HEK293 (cell line): ENCODE measurements at regions not wholly inside any gene's neighbourhood (a gene's known extent, or its start where the extent isn't known, plus 50 kb on each side); places are given as distances from the start of the nearest gene placed in this dataset.
A peak's percentile ranks its signal among the peaks of the same experiment; 100 is the strongest.

Experiments
- CTCF ChIA-PET: fragments of 350-600 bp; formaldehyde crosslinking; extraction: SDS; loops from one replicate; lab custom pipeline; 2021; ENCODE audit warnings: antibody characterized with exemption; lab: Yijun Ruan, JAX
- POLR2A ChIA-PET: fragments of 300-600 bp; formaldehyde crosslinking; extraction: SDS; loops from one replicate; lab custom pipeline; 2020; ENCODE audit warnings: antibody characterized with exemption, inconsistent platforms; lab: Yijun Ruan, JAX
- H3K27ac ChIP-seq: fragments of 200-500 bp; sonication (Bioruptor generic); 2 replicates; pipeline ENCODE4 v1.5.1; 2014; ENCODE audit warnings: low read depth, low read length, control low read depth, inconsistent platforms; ENCODE audit errors: extremely low read depth
- H3K36me3 ChIP-seq, 2 experiments: fragments of 200-500 bp in 1 of 2; sonication (Bioruptor generic) in 1 of 2; 1 replicate in 1 of 2; 2 replicates in 1 of 2; pipeline ENCODE4 v1.5.1; 2014 to 2017; ENCODE audit warnings: inconsistent platforms in 2 of 2, low read length in 2 of 2; ENCODE audit not compliant: control insufficient read depth in 2 of 2, insufficient read depth in 1 of 2
- H3K4me1 ChIP-seq: fragments of 200-500 bp; sonication (Bioruptor generic); 2 replicates; pipeline ENCODE4 v1.5.1; 2014; ENCODE audit warnings: mild to moderate bottlenecking, low read length, inconsistent platforms; ENCODE audit not compliant: control insufficient read depth, insufficient read depth
- H3K4me3 ChIP-seq: 2 replicates; pipeline ENCODE4 v1.5.1; 2011; ENCODE audit warnings: low read depth, mild to moderate bottlenecking, control low read depth, low read length, moderate library complexity
- H3K9me3 ChIP-seq: fragments of 200-500 bp; sonication (Bioruptor generic); 2 replicates; pipeline ENCODE4 v1.5.1; 2014; ENCODE audit warnings: low read depth, low read length, inconsistent platforms; ENCODE audit not compliant: control insufficient read depth, insufficient read depth
- GFI1B ChIP-seq: fragments of 450-650 bp; formaldehyde crosslinking; IDR thresholded peaks from 2 replicates; pipeline ENCODE4 v1.5.1; 2016; ENCODE audit warnings: missing biosample characterization, missing genetic modification characterization
- HOXD13 ChIP-seq: sonication (generic); formaldehyde crosslinking; IDR thresholded peaks from 2 replicates; pipeline ENCODE4 v1.8.0; 2022; ENCODE audit warnings: missing genetic modification reagents, borderline replicate concordance
- KLF1 ChIP-seq: fragments of 450-650 bp; formaldehyde crosslinking; IDR thresholded peaks from 2 replicates; pipeline ENCODE4 v1.5.1; 2016; ENCODE audit warnings: missing biosample characterization, missing genetic modification characterization
- KLF7 ChIP-seq: fragments of 450-650 bp; formaldehyde crosslinking; IDR thresholded peaks from 2 replicates; pipeline ENCODE4 v1.5.1; 2016; ENCODE audit warnings: missing biosample characterization, missing genetic modification characterization, borderline replicate concordance
- KLF8 ChIP-seq: fragments of 450-650 bp; formaldehyde crosslinking; IDR thresholded peaks from 2 replicates; pipeline ENCODE4 v1.5.1; 2016; ENCODE audit warnings: missing biosample characterization, missing genetic modification characterization
- SALL2 ChIP-seq: fragments of 450-650 bp; formaldehyde crosslinking; IDR thresholded peaks from 2 replicates; pipeline ENCODE4 v1.5.0; 2017; ENCODE audit warnings: missing biosample characterization, mild to moderate bottlenecking, missing genetic modification characterization, borderline replicate concordance
- SP7 ChIP-seq: fragments of 450-650 bp; formaldehyde crosslinking; IDR thresholded peaks from 2 replicates; pipeline ENCODE4 v1.5.1; 2016; ENCODE audit warnings: missing biosample characterization, missing genetic modification characterization
- WT1 ChIP-seq: fragments of 450-650 bp; formaldehyde crosslinking; IDR thresholded peaks from 2 replicates; pipeline ENCODE4 v1.5.1; 2016; ENCODE audit warnings: missing biosample characterization, missing genetic modification characterization
- ZFP37 ChIP-seq: fragments of 450-650 bp; formaldehyde crosslinking; IDR thresholded peaks from 2 replicates; pipeline ENCODE4 v1.5.1; 2016; ENCODE audit warnings: missing biosample characterization, missing genetic modification characterization
- ZIC2 ChIP-seq: fragments of 450-650 bp; formaldehyde crosslinking; IDR thresholded peaks from 2 replicates; pipeline ENCODE4 v1.5.1; 2016; ENCODE audit warnings: missing biosample characterization, missing genetic modification characterization
- ZNF112 ChIP-seq: fragments of 450-650 bp; formaldehyde crosslinking; IDR thresholded peaks from 2 replicates; pipeline ENCODE4 v1.5.0; 2017; ENCODE audit warnings: missing biosample characterization, missing genetic modification characterization
- ZNF114 ChIP-seq: fragments of 450-650 bp; formaldehyde crosslinking; IDR thresholded peaks from 2 replicates; pipeline ENCODE4 v1.5.0; 2017; ENCODE audit warnings: missing biosample characterization, missing genetic modification characterization
- ZNF121 ChIP-seq: fragments of 450-650 bp; formaldehyde crosslinking; IDR thresholded peaks from 2 replicates; pipeline ENCODE4 v1.5.1; 2016; ENCODE audit warnings: missing biosample characterization, missing genetic modification characterization
- ZNF140 ChIP-seq: fragments of 450-650 bp; formaldehyde crosslinking; IDR thresholded peaks from 2 replicates; pipeline ENCODE4 v1.5.1; 2016; ENCODE audit warnings: missing biosample characterization, missing genetic modification characterization
- ZNF274 ChIP-seq, 2 experiments: fragments of 200-500 bp in 1 of 2; fragments of 450-650 bp in 1 of 2; sonication (Bioruptor generic) in 1 of 2; formaldehyde crosslinking in 1 of 2; IDR thresholded peaks; 2 replicates each; pipeline versions ENCODE4 v1.5.1 to v1.6.1; 2014 to 2016; ENCODE audit warnings: borderline replicate concordance in 1 of 2, inconsistent platforms in 1 of 2, low read length in 1 of 2, missing biosample characterization in 1 of 2, missing genetic modification characterization in 1 of 2
- ZNF37A ChIP-seq: fragments of 450-650 bp; IDR thresholded peaks from 2 replicates; pipeline ENCODE4 v1.5.1; 2018; ENCODE audit warnings: missing biosample characterization, missing genetic modification characterization
- ZNF530 ChIP-seq: fragments of 450-650 bp; formaldehyde crosslinking; IDR thresholded peaks from 2 replicates; pipeline ENCODE4 v1.5.1; 2016; ENCODE audit warnings: low read depth, missing biosample characterization, missing genetic modification characterization
- ZNF571 ChIP-seq: fragments of 450-650 bp; formaldehyde crosslinking; IDR thresholded peaks from 2 replicates; pipeline ENCODE4 v1.5.0; 2017; ENCODE audit warnings: missing biosample characterization, missing genetic modification characterization
- ZNF654 ChIP-seq: fragments of 450-650 bp; formaldehyde crosslinking; IDR thresholded peaks from 2 replicates; pipeline ENCODE4 v1.5.1; 2016; ENCODE audit warnings: low read depth, missing biosample characterization, missing genetic modification characterization
- ZNF658 ChIP-seq: fragments of 450-650 bp; formaldehyde crosslinking; IDR thresholded peaks from 2 replicates; pipeline ENCODE4; 2016; ENCODE audit warnings: missing biosample characterization, missing genetic modification characterization
- ZNF747 ChIP-seq: fragments of 450-650 bp; formaldehyde crosslinking; IDR thresholded peaks from 2 replicates; pipeline ENCODE4 v1.5.1; 2016; ENCODE audit warnings: missing biosample characterization, missing genetic modification characterization
- ZNF76 ChIP-seq: fragments of 450-650 bp; formaldehyde crosslinking; IDR thresholded peaks from 2 replicates; pipeline ENCODE4; 2016; ENCODE audit warnings: low read depth, missing biosample characterization, missing genetic modification characterization, borderline replicate concordance
- TF ChIP-seq, protein P1 (sequence below): fragments of 450-650 bp; formaldehyde crosslinking; IDR thresholded peaks from 2 replicates; pipeline ENCODE4 v1.5.1; 2016; ENCODE audit warnings: missing biosample characterization, missing genetic modification characterization
- TF ChIP-seq, protein P2 (sequence below): fragments of 450-650 bp; formaldehyde crosslinking; IDR thresholded peaks from 2 replicates; pipeline ENCODE4 v1.5.1; 2016; ENCODE audit warnings: missing biosample characterization, missing genetic modification characterization, low read depth
- TF ChIP-seq, protein P3 (sequence below): fragments of 450-650 bp; formaldehyde crosslinking; IDR thresholded peaks from 2 replicates; pipeline ENCODE4 v1.5.1; 2017; ENCODE audit warnings: missing biosample characterization, missing genetic modification characterization

DNA sequence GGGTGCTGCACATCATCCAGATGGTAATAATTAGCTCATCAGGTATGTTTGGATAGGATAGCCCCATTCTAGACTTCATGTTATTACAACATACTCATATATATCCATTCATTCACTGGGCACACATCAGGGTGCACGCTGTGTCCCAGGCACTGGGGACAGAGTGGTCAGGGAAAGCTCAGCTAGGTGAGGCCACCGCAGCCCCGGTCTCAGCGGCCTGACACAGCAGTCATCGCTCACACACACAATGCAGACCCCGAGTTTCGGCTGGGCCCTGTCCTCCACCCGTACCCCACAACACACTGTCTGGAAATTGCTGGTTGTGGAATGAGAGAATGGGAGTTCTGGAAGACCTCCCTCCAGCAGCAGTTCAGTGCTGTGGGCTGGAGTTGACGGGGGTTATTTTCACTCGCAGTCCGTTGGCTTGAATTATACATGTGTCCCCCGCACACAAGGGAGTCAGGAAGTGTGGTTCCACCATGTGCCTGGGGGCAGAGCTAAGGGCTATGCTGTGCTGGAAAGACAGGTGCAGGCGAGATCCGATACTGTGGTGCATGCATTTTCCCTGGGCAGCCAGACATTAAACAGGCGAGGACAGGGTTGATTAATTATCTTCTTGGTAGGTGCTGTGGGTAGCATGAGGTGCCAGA, 257.6 kb downstream of the TEX29 start (continued):
- no peak for TF ChIP-seq ZNF140 (tag by site-specific recombination)
- TF ChIP-seq HOXD13 (CRISPR knock-in tag), result no peak
- no peak for TF ChIP-seq SP7 (tag by site-specific recombination)
- no peak for TF ChIP-seq ZNF114
- TF ChIP-seq ZNF37A (tag by site-specific recombination), result no peak
- TF ChIP-seq ZNF747 (tag by site-specific recombination), result no peak
- no peak for TF ChIP-seq KLF8 (tag by site-specific recombination)

DNA sequence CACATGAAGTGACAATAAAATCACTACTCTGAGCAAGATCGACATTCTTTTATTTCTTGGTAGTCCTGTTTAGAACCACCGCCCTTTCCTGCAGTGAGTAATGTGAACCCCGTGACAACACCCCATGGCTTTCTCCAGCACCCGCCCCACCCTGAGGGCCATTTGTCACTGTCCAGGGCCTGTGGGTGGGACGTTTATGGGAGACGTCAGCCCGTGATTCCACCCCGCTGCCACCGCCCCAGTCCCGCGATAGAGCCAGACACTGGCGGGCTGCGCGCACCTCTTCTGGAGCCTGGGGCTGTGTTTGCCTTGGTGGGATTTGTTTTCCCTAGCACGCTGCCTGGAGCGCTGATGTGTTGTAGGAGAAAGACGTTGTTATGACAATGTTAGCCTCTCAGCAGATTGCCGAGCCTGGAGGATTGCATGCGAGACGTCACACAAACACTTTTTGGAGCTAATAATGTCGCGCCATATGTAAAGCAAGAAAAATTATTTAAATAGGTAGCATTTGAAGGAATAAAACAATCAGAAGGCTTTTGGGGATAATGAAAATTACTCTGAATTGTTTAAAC, 263.7 kb downstream of the TEX29 start:
- Histone ChIP-seq H3K4me1 (no peaks in the 10 kb centered on the region), H3K4me3 (no peak overlapping the region), H3K27ac (no peak overlapping the region), H3K9me3 (no peaks in the 10 kb centered on the region), H3K36me3 (no peaks in the 10 kb centered on the region)
- TF ChIP-seq, protein P1, sequence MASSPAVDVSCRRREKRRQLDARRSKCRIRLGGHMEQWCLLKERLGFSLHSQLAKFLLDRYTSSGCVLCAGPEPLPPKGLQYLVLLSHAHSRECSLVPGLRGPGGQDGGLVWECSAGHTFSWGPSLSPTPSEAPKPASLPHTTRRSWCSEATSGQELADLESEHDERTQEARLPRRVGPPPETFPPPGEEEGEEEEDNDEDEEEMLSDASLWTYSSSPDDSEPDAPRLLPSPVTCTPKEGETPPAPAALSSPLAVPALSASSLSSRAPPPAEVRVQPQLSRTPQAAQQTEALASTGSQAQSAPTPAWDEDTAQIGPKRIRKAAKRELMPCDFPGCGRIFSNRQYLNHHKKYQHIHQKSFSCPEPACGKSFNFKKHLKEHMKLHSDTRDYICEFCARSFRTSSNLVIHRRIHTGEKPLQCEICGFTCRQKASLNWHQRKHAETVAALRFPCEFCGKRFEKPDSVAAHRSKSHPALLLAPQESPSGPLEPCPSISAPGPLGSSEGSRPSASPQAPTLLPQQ (tag by site-specific recombination), result no peak
- peak; percentile 23; the same call in 1 of the 2 replicates for TF ChIP-seq KLF1 (tag by site-specific recombination)
- ChIA-PET POLR2A (no interaction called here), CTCF (no interaction called here)

DNA sequence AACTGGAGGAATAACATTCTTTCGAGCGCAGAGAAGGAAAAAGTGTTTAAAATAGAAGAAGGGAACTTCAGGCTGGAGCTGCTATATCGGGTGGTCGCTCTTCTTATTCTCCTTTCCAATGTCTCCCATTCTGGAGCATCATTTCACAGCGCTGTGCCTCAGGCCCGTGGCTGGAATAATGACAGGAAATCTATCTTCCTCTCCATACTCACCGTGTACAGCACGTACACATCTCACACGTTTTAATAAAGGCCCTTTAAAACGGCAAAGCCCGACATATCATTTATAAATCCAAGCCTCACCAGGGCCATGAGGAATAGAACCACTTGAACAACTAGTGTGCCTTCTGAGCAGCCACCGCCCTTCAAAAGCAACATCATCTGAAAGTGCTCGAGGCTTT, 264.4 kb downstream of the TEX29 start:
- no peak overlapping the region for H3K27ac ChIP-seq
- no peak for TF ChIP-seq ZNF274 (IDR thresholded peaks at IDR 0.05; ENCODE audit: low read length)
- TF ChIP-seq ZNF274 (tag by site-specific recombination; IDR thresholded peaks at IDR 0.05; ENCODE audit: borderline replicate concordance), result no peak
- TF ChIP-seq, protein P2, sequence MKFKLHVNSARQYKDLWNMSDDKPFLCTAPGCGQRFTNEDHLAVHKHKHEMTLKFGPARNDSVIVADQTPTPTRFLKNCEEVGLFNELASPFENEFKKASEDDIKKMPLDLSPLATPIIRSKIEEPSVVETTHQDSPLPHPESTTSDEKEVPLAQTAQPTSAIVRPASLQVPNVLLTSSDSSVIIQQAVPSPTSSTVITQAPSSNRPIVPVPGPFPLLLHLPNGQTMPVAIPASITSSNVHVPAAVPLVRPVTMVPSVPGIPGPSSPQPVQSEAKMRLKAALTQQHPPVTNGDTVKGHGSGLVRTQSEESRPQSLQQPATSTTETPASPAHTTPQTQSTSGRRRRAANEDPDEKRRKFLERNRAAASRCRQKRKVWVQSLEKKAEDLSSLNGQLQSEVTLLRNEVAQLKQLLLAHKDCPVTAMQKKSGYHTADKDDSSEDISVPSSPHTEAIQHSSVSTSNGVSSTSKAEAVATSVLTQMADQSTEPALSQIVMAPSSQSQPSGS, result no peak
- TF ChIP-seq GFI1B (tag by site-specific recombination), result no peak
- TF ChIP-seq ZNF121, result no peak
- no peak for TF ChIP-seq ZNF654
- no peak for TF ChIP-seq ZNF571
- TF ChIP-seq ZNF112 (tag by site-specific recombination), result no peak
- TF ChIP-seq, protein P3, sequence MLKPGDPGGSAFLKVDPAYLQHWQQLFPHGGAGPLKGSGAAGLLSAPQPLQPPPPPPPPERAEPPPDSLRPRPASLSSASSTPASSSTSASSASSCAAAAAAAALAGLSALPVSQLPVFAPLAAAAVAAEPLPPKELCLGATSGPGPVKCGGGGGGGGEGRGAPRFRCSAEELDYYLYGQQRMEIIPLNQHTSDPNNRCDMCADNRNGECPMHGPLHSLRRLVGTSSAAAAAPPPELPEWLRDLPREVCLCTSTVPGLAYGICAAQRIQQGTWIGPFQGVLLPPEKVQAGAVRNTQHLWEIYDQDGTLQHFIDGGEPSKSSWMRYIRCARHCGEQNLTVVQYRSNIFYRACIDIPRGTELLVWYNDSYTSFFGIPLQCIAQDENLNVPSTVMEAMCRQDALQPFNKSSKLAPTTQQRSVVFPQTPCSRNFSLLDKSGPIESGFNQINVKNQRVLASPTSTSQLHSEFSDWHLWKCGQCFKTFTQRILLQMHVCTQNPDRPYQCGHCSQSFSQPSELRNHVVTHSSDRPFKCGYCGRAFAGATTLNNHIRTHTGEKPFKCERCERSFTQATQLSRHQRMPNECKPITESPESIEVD (tag by site-specific recombination), result no peak
- no peak for TF ChIP-seq WT1
- TF ChIP-seq SALL2 (tag by site-specific recombination), result no peak
- no peak for TF ChIP-seq ZIC2
- no peak for TF ChIP-seq ZNF530 (tag by site-specific recombination)
- TF ChIP-seq KLF7 (tag by site-specific recombination), result no peak
- no peak for TF ChIP-seq ZFP37 (tag by site-specific recombination)
- no peak for TF ChIP-seq ZNF76 (tag by site-specific recombination)
- no peak for TF ChIP-seq ZNF658 (tag by site-specific recombination)
- TF ChIP-seq, all 188 proteins: peak for 0
- ChIA-PET CTCF (no interaction called here), POLR2A (no interaction called here)
- Histone ChIP-seq H3K4me1 (no peaks in the 10 kb centered on the region), H3K36me3 (no peaks in the 10 kb centered on the region), H3K4me3 (no peak overlapping the region), H3K9me3 (no peaks in the 10 kb centered on the region)
